ENCODE measurements at regions not wholly inside any gene's neighbourhood (a gene's known extent, or its start where the extent isn't known, plus 50 kb on each side); places are given as distances from the start of the nearest gene placed in this dataset.

- H3K9me3 ChIP-seq: no peaks in the 10 kb centered on the region
- H3K4me1 ChIP-seq: no peaks in the 10 kb centered on the region
- peak overlapping the region; percentile 68 to 86 for H3K27ac ChIP-seq
- H3K36me3 ChIP-seq (ENCODE audit: low read depth, missing control alignments): no peaks in the 10 kb centered on the region
- H3K4me3 ChIP-seq: peak overlapping the region; percentile 48 to 66
- TF ChIP-seq CTCF (IDR thresholded peaks at IDR 0.05): no peak
- TF ChIP-seq POLR2A (IDR thresholded peaks at IDR 0.05): no peak
- DNase-seq: peak; percentile 88
- intact Hi-C loops (cut with DNase I; ENCODE audit: low total_unique reads): no loop called here
- 1 to 3% methylated on average over 8 to 31 of the region's 57 CpGs for WGBS, 2 donors
- no peaks in the 10 kb centered on the region for H3K27me3 ChIP-seq
Observed at GRCh38 chr9:6703898-6704639, 53.7 kb upstream of the KDM4C start.

- Histone ChIP-seq H3K36me3 (ENCODE audit: low read depth, missing control alignments) (no peaks in the 10 kb centered on the region), H3K4me1 (no peaks in the 10 kb centered on the region), H3K27me3 (no peaks in the 10 kb centered on the region), H3K9me3 (no peaks in the 10 kb centered on the region), H3K27ac (no peak overlapping the region), H3K4me3 (no peak overlapping the region)
- intact Hi-C loops (cut with DNase I; ENCODE audit: low total_unique reads): no loop called here
- DNase-seq: no peak
- WGBS, 2 donors: 46 to 72% methylated on average over 6 to 7 of the region's 7 CpGs
- TF ChIP-seq CTCF (IDR thresholded peaks at IDR 0.05) (no peak), POLR2A (IDR thresholded peaks at IDR 0.05) (no peak)
Observed at GRCh38 chr9:6702707-6703106, 55.1 kb upstream of the KDM4C start.

- no peaks in the 10 kb centered on the region for H3K27me3 ChIP-seq
- intact Hi-C loops (cut with DNase I; ENCODE audit: low total_unique reads): no loop called here
- H3K36me3 ChIP-seq (ENCODE audit: low read depth, missing control alignments): no peaks in the 10 kb centered on the region
- TF ChIP-seq POLR2A (IDR thresholded peaks at IDR 0.05) (no peak), CTCF (IDR thresholded peaks at IDR 0.05) (no peak)
- no peaks in the 10 kb centered on the region for H3K9me3 ChIP-seq
- H3K4me3 ChIP-seq: no peak overlapping the region
- no peak overlapping the region for H3K27ac ChIP-seq
- no peaks in the 10 kb centered on the region for H3K4me1 ChIP-seq
- 90 to 98% methylated on average over 9 of the region's 9 CpGs for WGBS, 2 donors
- DNase-seq: no peak
Observed at GRCh38 chr9:6696178-6696577, 50.6 kb upstream of the GLDC start.

- H3K4me3 ChIP-seq: no peak overlapping the region
- no peak for DNase-seq
- no peaks in the 10 kb centered on the region for H3K9me3 ChIP-seq
- intact Hi-C loops (cut with DNase I; ENCODE audit: low total_unique reads): no loop called here
- no peaks in the 10 kb centered on the region for H3K36me3 ChIP-seq (ENCODE audit: low read depth, missing control alignments)
- no peaks in the 10 kb centered on the region for H3K27me3 ChIP-seq
- TF ChIP-seq POLR2A (IDR thresholded peaks at IDR 0.05) (no peak), CTCF (IDR thresholded peaks at IDR 0.05) (no peak)
- H3K4me1 ChIP-seq: no peaks in the 10 kb centered on the region
- H3K27ac ChIP-seq: no peak overlapping the region
- WGBS, 2 donors: 86 to 90% methylated on average over 7 of the region's 7 CpGs
Observed at GRCh38 chr9:6695121-6695814, 49.7 kb upstream of the GLDC start.
